ENCODE measurements at regions not wholly inside any gene's neighbourhood (a gene's known extent, or its start where the extent isn't known, plus 50 kb on each side); places are given as distances from the start of the nearest gene placed in this dataset.

GRCh38 chr12:67582238-67582834 lies 66.2 kb upstream of the DYRK2 start:
- intact Hi-C loops (cut with micrococcal nuclease) = no loop called here

- intact Hi-C loops (cut with micrococcal nuclease) = no loop called here
Observed at GRCh38 chr12:67582844-67583243, 65.7 kb upstream of the DYRK2 start.

GRCh38 chr12:67586951-67587350 lies 61.6 kb upstream of the DYRK2 start:
- intact Hi-C loops (cut with micrococcal nuclease) = no loop called here

GRCh38 chr12:67589078-67589477 lies 59.5 kb upstream of the DYRK2 start:
- intact Hi-C loops (cut with micrococcal nuclease) = no loop called here

- intact Hi-C loops (cut with micrococcal nuclease) = loop anchor here (5.0 kb wide), 3 partner anchors 73 to 323 kb away; partner anchors contain the start of gene CAND1
Observed at GRCh38 chr12:67590149-67590790, 58.3 kb upstream of the DYRK2 start.

- intact Hi-C loops (cut with micrococcal nuclease) = loop anchor here (1.0 to 5.0 kb wide), 5 partner anchors 38 to 325 kb away; partner anchors contain the start of genes CAND1 and DYRK2
Observed at GRCh38 chr12:67592228-67593011, 56.1 kb upstream of the DYRK2 start.

- intact Hi-C loops (cut with micrococcal nuclease) = loop anchor here (5.0 kb wide), 3 partner anchors 76 to 326 kb away; partner anchors contain the start of gene CAND1
Observed at GRCh38 chr12:67593041-67593440, 55.5 kb upstream of the DYRK2 start.

- intact Hi-C loops (cut with micrococcal nuclease) = loop anchor here (5.0 kb wide), 3 partner anchors 76 to 326 kb away; partner anchors contain the start of gene CAND1
Observed at GRCh38 chr12:67593461-67594330, 54.8 kb upstream of the DYRK2 start.

GRCh38 chr12:67594888-67595287 lies 53.7 kb upstream of the DYRK2 start:
- intact Hi-C loops (cut with micrococcal nuclease) = loop anchor here (5.0 kb wide), 3 partner anchors 78 to 328 kb away; partner anchors contain the start of gene CAND1

- intact Hi-C loops (cut with micrococcal nuclease) = no loop called here
Observed at GRCh38 chr12:67595365-67595764, 53.2 kb upstream of the DYRK2 start.

GRCh38 chr12:67598598-67598997 lies 49.9 kb upstream of the DYRK2 start:
- intact Hi-C loops (cut with micrococcal nuclease) = no loop called here
